ENCODE measurements at regions not wholly inside any gene's neighbourhood (a gene's known extent, or its start where the extent isn't known, plus 50 kb on each side); places are given as distances from the start of the nearest gene placed in this dataset.

DNA sequence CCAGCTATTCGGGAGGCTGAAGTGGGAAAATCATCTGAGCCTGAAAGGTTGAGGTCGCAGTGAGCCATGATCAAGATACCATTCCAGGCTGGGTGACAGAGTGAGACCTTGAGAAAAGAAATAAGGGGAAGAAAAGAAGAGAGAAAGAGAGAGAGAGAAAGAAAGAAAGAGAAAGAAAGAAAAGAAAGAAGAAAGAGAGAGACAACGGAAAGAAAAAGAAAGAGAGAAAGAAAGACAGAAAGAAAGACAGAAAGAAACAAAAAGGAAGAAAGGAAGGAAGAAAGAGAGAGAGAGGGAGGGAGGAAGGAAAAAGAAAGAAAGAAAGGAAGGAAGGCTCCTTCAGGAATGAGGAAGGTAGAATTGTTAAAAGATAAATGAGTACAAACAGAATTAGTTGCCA, 84.5 kb downstream of the RPL22L1 start:
- in situ Hi-C loops (cut with MboI; ENCODE audit: low pct_unique_long_range_greater_than_20kb, low sequenced_read_pairs, unreplicated experiment), result no loop called here
- DNase-seq (ENCODE audit: low spot score), result no peak
- TF ChIP-seq, protein P1, sequence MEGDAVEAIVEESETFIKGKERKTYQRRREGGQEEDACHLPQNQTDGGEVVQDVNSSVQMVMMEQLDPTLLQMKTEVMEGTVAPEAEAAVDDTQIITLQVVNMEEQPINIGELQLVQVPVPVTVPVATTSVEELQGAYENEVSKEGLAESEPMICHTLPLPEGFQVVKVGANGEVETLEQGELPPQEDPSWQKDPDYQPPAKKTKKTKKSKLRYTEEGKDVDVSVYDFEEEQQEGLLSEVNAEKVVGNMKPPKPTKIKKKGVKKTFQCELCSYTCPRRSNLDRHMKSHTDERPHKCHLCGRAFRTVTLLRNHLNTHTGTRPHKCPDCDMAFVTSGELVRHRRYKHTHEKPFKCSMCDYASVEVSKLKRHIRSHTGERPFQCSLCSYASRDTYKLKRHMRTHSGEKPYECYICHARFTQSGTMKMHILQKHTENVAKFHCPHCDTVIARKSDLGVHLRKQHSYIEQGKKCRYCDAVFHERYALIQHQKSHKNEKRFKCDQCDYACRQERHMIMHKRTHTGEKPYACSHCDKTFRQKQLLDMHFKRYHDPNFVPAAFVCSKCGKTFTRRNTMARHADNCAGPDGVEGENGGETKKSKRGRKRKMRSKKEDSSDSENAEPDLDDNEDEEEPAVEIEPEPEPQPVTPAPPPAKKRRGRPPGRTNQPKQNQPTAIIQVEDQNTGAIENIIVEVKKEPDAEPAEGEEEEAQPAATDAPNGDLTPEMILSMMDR (IDR thresholded peaks at IDR 0.05; ENCODE audit: extremely low read depth, insufficient read depth, missing control alignments), result no peak

DNA sequence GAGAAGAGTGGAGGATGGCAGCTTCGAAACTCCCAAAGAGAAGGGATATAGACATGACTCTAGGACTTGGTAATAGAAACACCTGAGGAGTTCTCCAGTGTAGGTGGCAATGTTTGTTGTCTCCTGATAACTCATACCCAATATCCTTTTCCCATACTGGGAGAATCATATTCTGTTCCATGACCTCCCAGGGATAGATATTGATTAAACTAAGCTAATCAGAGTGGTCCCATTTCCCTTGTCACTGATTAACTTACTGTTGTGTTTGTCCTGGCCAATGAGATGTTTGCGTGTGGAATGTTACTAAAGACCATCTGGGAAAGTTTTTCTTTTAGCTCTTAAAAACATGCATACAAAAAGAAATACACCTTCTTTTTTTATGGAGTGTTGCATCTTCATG, 85.6 kb downstream of the RPL22L1 start:
- no peak for DNase-seq (ENCODE audit: low spot score)
- TF ChIP-seq, protein P1 (IDR thresholded peaks at IDR 0.05; ENCODE audit: extremely low read depth, insufficient read depth, missing control alignments), result no peak
- in situ Hi-C loops (cut with MboI; ENCODE audit: low pct_unique_long_range_greater_than_20kb, low sequenced_read_pairs, unreplicated experiment), result no loop called here

DNA sequence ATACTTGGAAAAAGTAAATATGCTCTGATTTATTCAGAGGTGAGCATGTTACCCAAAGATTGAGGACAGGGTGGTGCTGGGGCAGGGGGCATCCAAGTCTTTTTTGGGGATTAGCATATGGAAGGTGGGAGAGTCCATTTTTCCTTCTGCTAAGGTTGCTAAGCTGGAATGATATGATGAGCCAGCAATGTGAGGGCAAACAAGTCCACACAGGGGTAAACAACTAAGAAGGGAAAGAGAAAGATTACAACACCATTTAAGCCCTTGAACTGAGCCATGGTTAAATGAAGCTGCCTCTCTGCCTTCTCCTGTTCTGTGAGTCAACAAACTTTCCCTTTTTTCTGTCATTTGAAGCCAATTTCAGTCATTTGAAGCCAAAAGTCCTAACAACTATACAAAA, 89.0 kb downstream of the RPL22L1 start:
- in situ Hi-C loops (cut with MboI; ENCODE audit: low pct_unique_long_range_greater_than_20kb, low sequenced_read_pairs, unreplicated experiment), result no loop called here
- TF ChIP-seq, protein P1 (IDR thresholded peaks at IDR 0.05; ENCODE audit: extremely low read depth, insufficient read depth, missing control alignments), result no peak
- DNase-seq (ENCODE audit: low spot score), result no peak

DNA sequence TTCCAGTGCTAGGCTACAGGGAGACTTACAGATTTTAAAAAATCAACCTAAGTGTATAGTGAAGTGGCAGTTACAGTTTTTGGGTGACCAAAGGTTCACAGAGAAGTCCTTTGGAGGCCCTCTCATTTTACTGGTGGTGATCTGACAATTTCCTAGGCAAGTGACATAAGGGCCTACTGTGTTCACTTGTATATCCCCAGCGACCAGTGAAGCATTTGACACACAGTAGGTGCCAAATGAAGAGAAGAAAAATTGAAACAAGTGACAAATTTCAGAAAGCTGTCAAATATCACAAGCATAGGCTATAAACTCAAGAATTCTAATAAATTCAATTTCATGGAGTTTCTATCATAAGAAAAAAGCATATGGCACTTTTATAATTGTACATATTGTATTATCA, 89.5 kb downstream of the RPL22L1 start:
- TF ChIP-seq, protein P1 (IDR thresholded peaks at IDR 0.05; ENCODE audit: extremely low read depth, insufficient read depth, missing control alignments), result no peak
- in situ Hi-C loops (cut with MboI; ENCODE audit: low pct_unique_long_range_greater_than_20kb, low sequenced_read_pairs, unreplicated experiment), result no loop called here
- DNase-seq (ENCODE audit: low spot score), result no peak

DNA sequence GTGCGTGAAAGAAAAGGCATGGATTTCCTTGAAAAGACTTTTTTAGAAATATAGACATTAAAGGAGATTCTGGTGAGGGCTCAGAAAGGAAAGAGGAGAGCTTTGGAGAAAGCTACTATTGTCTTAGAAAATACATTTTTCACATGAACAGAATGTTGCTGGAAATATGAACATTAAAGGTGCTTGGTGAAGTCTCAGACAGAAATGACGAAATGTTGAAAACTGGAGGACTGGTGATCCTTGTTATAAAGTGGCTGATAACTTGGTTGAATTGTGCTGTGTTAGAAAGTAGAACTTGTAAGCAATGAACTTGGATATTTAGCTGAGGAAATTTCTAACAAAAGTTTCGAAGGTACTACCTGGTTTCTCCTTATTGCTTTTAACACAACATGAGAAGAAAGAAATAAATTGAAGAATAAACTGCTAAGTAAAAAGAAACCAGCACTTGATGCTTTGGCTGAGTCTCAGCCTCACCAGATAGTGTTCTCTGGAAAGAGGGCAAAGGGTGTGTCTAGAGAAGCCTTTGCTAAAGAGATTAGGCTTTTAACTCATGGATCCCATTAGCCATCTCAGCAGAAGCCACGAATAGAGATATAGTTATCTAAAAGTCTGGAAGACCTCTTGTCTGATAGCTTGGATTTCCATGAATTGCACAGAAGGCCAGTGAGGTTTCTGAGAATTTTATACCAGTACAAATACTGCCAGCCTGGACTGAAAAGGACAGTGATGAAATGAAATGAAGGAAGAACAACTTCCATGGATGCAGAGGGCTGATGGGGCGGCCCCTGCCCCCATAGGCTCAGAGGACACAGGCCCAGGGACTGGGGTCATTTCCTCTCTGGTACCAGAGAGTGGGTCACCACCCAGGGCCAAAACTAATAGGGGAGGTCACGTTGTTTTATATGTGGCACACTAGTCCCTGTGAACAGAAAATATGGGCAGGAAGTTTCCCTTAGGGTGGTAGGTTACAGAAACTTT, 91.5 kb downstream of the RPL22L1 start:
- no peak for DNase-seq (ENCODE audit: low spot score)
- in situ Hi-C loops (cut with MboI; ENCODE audit: low pct_unique_long_range_greater_than_20kb, low sequenced_read_pairs, unreplicated experiment), result no loop called here
- TF ChIP-seq, protein P1 (IDR thresholded peaks at IDR 0.05; ENCODE audit: extremely low read depth, insufficient read depth, missing control alignments), result no peak

DNA sequence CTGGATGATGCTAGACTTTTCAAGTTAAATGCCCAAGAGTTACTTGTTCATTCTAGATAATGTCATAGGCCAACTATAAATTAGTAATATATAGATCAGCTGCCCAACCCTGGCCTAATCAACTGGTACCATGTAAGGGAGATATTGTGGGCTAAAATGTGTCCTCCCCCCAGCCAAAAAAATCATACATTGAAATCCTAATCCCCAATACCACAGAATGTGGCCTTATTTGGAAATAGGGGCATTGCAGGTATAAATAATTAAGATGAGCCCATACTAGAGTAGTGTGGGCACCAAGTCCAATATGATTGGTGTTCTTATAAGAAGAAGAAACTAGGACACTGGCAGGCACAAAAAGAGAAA, 92.5 kb downstream of the RPL22L1 start:
- in situ Hi-C loops (cut with MboI; ENCODE audit: low pct_unique_long_range_greater_than_20kb, low sequenced_read_pairs, unreplicated experiment), result no loop called here
- no peak for DNase-seq (ENCODE audit: low spot score)
- TF ChIP-seq, protein P1 (IDR thresholded peaks at IDR 0.05; ENCODE audit: extremely low read depth, insufficient read depth, missing control alignments), result no peak
